ENCODE measurements at regions not wholly inside any gene's neighbourhood (a gene's known extent, or its start where the extent isn't known, plus 50 kb on each side); places are given as distances from the start of the nearest gene placed in this dataset.

DNA sequence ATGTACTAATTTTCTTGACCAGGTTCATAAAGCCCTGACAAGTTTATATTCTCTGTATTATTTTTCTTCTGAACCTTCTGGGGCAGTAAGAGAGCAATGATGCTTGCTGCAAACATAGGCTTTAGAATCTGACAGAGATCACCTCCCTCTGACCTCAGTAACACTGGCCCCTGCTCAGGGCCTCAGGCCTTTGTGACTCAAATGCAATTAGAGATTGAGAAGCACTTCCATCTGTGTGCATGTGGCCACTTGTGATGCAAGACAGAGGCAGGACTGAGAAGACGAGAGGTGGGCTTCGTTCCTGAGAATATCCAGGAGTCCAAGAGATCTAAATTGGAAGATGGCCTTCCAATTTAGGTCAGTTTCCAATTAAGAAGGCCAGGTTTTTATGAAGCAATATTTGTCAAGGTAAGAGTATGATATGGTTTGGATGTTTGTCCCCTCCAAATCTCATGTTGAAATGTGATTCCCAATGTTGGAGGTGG lies 82.8 kb upstream of the VEGFC start:
- Histone ChIP-seq H3K4me1 (ENCODE audit: control insufficient read depth, insufficient read depth, low read length, unreplicated experiment) (no peaks in the 10 kb centered on the region), H3K79me2 (ENCODE audit: control insufficient read depth, insufficient read depth, low read length, unreplicated experiment) (no peaks in the 10 kb centered on the region), H3K27me3 (ENCODE audit: insufficient read depth, low read length) (no peaks in the 10 kb centered on the region), H3K27ac (ENCODE audit: low read depth, low read length) (no peak overlapping the region), H3K36me3 (ENCODE audit: insufficient read depth, low read length) (no peaks in the 10 kb centered on the region), H2AFZ (ENCODE audit: low read length, unreplicated experiment) (no peak overlapping the region), H3K4me3 (ENCODE audit: low read depth, low read length) (no peak overlapping the region)

DNA sequence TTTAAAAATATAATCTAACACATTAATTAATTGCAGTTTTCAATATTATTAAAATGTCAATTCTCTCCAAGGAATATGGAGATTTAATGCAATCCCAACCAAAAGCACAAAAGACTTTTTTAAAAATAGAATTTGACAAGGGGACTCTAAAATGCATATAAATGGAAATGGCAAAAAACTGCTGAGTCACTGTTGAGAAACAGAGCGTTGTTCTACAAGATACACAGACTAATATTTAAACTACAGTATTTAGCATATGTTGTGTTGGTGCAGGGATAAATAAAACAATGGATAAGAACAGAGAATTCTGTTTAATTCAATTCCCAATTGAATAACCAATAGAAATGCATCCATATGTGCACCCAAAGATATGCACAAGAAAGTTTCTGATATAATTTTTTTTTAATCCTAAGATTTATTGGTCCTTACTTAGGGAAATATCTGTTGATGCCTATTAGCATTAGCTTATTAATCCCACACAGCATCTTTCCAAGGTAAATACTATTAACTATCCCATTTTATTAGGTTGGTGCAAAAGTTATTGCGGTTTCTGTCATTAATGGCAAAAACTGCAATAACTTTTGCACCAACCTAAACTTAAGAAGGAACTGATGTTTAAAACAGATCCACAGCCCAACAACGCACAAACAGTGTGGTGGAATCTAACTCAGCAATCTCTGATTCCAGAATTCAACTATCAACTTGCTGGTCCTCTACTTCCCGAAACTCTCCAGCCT lies 86.8 kb upstream of the VEGFC start:
- Histone ChIP-seq H3K4me3 (ENCODE audit: low read depth, low read length) (no peak overlapping the region), H3K4me1 (ENCODE audit: control insufficient read depth, insufficient read depth, low read length, unreplicated experiment) (peaks cover 29% of the 10 kb centered on the region), H2AFZ (ENCODE audit: low read length, unreplicated experiment) (no peak overlapping the region), H3K36me3 (ENCODE audit: insufficient read depth, low read length) (no peaks in the 10 kb centered on the region), H3K27me3 (ENCODE audit: insufficient read depth, low read length) (no peaks in the 10 kb centered on the region), H3K79me2 (ENCODE audit: control insufficient read depth, insufficient read depth, low read length, unreplicated experiment) (no peaks in the 10 kb centered on the region), H3K27ac (ENCODE audit: low read depth, low read length) (no peak overlapping the region)

DNA sequence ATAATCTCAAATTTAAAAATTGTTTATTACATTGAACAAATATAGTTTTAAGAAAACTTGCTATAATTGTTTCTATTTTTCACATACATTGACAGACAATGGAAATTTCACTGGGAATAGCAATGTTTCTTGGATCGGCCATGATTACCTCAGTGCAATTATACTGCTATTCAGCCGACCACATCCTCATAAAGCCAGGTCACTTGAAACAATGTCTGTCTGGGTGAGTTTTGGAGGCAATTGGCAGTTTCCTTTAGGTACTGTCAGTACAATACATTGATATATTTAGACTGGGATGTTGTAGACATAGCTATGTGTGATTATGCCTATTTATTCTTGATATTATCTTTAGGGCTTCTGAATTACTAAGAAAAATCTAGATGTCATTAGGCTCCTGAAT lies 89.5 kb upstream of the VEGFC start:
- no peaks in the 10 kb centered on the region for H3K36me3 ChIP-seq (ENCODE audit: insufficient read depth, low read length)
- no peak overlapping the region for H3K4me3 ChIP-seq (ENCODE audit: low read depth, low read length)
- peak overlapping the region; percentile 51 for H2AFZ ChIP-seq (ENCODE audit: low read length, unreplicated experiment)
- H3K4me1 ChIP-seq (ENCODE audit: control insufficient read depth, insufficient read depth, low read length, unreplicated experiment) = peaks cover 46% of the 10 kb centered on the region
- H3K79me2 ChIP-seq (ENCODE audit: control insufficient read depth, insufficient read depth, low read length, unreplicated experiment) = no peaks in the 10 kb centered on the region
- H3K27me3 ChIP-seq (ENCODE audit: insufficient read depth, low read length) = no peaks in the 10 kb centered on the region
- H3K27ac ChIP-seq (ENCODE audit: low read depth, low read length) = peak overlapping the region; percentile 87

DNA sequence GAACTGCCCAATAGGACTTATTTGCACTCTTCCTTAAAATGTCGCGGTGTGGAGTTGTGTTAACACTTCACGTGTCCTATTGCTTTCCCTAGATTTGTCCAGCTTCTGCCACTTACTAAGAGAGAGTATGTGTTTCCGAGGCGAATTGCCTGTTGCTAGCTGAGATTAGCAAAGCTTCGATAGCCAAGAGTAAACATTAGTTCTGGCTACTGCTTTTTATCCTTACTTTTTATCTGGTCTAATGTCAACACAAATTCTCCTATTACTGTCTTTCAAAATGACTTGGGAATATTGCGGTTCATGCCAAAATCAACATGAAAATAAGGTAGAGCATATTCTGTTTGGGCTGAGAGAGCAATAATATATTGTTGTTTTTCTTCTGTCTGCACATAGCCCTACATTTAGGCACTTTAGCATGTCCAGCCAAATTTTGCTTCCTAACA lies 90.4 kb upstream of the VEGFC start:
- Histone ChIP-seq H3K4me1 (ENCODE audit: control insufficient read depth, insufficient read depth, low read length, unreplicated experiment) (peaks cover 46% of the 10 kb centered on the region), H3K36me3 (ENCODE audit: insufficient read depth, low read length) (no peaks in the 10 kb centered on the region), H3K27ac (ENCODE audit: low read depth, low read length) (peak overlapping the region; percentile 87), H3K4me3 (ENCODE audit: low read depth, low read length) (peak overlapping the region; percentile 51), H3K79me2 (ENCODE audit: control insufficient read depth, insufficient read depth, low read length, unreplicated experiment) (no peaks in the 10 kb centered on the region), H2AFZ (ENCODE audit: low read length, unreplicated experiment) (peak overlapping the region; percentile 51), H3K27me3 (ENCODE audit: insufficient read depth, low read length) (no peaks in the 10 kb centered on the region)

DNA sequence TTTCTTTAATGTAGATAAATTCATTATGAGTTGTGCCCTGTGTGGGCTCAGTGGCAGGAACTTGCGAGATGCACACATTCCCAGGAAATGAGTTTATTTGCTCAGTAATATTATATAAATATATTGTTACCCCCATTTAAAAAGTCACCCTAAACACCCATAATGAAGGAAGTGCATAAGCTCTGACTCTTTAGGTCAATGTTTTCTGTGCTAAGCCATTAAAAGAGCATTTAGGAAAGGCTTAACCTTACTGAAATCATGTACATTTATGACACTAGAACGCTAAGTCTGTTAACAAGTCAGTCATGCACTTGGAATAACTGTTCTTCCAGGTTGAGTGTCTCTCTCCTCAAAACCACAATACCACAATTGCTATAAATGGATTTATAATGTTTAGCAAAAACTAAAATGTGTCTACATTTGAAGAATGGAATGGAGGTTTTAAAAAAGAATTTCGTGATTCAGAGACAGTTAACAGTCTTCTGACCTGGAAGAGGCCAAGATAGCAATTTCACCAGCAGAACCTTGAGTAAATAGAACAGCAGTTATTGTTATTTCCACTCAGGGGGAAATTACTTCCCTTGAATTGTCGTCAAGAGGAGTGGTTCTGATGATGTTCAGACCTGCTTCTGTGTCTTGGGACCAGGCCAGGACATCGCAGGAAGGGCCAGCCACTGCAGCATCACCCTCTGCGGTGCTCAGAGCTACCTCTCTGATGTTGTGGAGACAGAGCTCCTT lies 91.1 kb upstream of the VEGFC start:
- peak overlapping the region; percentile 87 for H3K27ac ChIP-seq (ENCODE audit: low read depth, low read length)
- H3K27me3 ChIP-seq (ENCODE audit: insufficient read depth, low read length) = no peaks in the 10 kb centered on the region
- no peaks in the 10 kb centered on the region for H3K79me2 ChIP-seq (ENCODE audit: control insufficient read depth, insufficient read depth, low read length, unreplicated experiment)
- H2AFZ ChIP-seq (ENCODE audit: low read length, unreplicated experiment) = peak overlapping the region; percentile 51
- H3K4me3 ChIP-seq (ENCODE audit: low read depth, low read length) = peak overlapping the region; percentile 51
- H3K36me3 ChIP-seq (ENCODE audit: insufficient read depth, low read length) = no peaks in the 10 kb centered on the region
- H3K4me1 ChIP-seq (ENCODE audit: control insufficient read depth, insufficient read depth, low read length, unreplicated experiment) = peaks cover 46% of the 10 kb centered on the region

DNA sequence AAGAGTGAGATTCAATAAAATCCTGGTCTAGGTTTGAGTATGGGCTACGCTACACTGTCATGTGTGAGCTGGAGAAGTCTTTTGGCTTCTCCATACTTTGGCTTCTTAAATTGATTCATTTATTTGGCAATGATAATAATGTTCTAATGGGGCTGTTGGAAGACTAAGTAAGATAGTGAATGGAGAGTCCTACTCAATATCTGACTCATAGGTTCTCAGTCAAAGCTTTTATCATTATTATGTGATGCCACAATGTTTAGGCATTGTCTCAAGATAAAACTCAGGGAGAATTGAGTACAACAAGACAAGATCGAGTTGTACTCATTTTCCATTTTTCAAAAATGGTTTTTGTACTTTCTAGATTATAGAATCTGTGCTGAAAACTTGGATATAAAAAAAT lies 92.5 kb upstream of the VEGFC start:
- no peak overlapping the region for H3K4me3 ChIP-seq (ENCODE audit: low read depth, low read length)

DNA sequence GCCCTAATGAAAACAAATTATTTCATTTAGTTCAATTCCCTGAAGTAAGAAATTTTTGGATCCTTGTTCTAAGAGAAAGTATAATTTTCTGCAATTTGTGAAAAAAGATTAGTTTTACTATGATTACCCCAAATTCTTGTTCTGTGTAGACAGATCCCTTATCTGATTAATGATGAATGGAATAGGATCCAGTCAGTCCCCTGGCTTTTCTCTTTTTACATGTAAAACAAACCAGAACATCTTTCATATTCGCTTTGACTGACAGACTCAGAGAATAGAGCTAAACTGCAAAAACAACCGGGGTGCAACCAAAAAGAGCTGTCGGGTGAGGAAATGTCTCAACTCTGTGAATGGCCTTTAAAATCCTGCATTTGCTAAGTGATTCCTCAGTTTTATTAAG lies 93.4 kb upstream of the VEGFC start:
- H3K4me1 ChIP-seq (ENCODE audit: control insufficient read depth, insufficient read depth, low read length, unreplicated experiment) = peaks cover 46% of the 10 kb centered on the region
- H3K27me3 ChIP-seq (ENCODE audit: insufficient read depth, low read length) = no peaks in the 10 kb centered on the region
- H3K4me3 ChIP-seq (ENCODE audit: low read depth, low read length) = no peak overlapping the region
- peak overlapping the region; percentile 87 for H3K27ac ChIP-seq (ENCODE audit: low read depth, low read length)
- no peaks in the 10 kb centered on the region for H3K79me2 ChIP-seq (ENCODE audit: control insufficient read depth, insufficient read depth, low read length, unreplicated experiment)
- peak overlapping the region; percentile 20 for H2AFZ ChIP-seq (ENCODE audit: low read length, unreplicated experiment)
- no peaks in the 10 kb centered on the region for H3K36me3 ChIP-seq (ENCODE audit: insufficient read depth, low read length)

More for the DNA sequence above, 92.5 kb upstream of the VEGFC start:
- peaks cover 46% of the 10 kb centered on the region for H3K4me1 ChIP-seq (ENCODE audit: control insufficient read depth, insufficient read depth, low read length, unreplicated experiment)
- H3K27ac ChIP-seq (ENCODE audit: low read depth, low read length) = peak overlapping the region; percentile 87
- H2AFZ ChIP-seq (ENCODE audit: low read length, unreplicated experiment) = peak overlapping the region; percentile 20
- no peaks in the 10 kb centered on the region for H3K27me3 ChIP-seq (ENCODE audit: insufficient read depth, low read length)
- no peaks in the 10 kb centered on the region for H3K36me3 ChIP-seq (ENCODE audit: insufficient read depth, low read length)
- H3K79me2 ChIP-seq (ENCODE audit: control insufficient read depth, insufficient read depth, low read length, unreplicated experiment) = no peaks in the 10 kb centered on the region

DNA sequence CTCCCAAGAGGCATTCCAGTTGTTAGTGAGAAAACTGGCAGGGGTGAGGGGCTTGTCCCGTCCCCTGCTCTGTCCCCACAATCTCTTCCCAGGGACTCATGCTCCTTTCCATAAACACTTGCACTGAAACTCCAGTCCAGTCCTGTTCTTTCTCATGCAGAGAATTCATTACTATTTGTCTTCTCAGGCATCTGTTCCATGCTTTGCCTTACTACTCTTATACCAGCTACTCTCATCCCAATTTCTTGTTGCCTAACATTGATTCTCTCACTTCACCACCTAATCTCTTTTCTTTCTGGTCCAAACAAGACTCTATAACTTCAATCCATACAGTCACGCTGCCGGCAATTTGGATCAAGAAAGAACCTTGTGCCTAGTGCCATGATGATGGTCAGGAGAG lies 97.1 kb upstream of the VEGFC start:
- no peak overlapping the region for H3K4me3 ChIP-seq (ENCODE audit: low read depth, low read length)
- no peak overlapping the region for H3K27ac ChIP-seq (ENCODE audit: low read depth, low read length)
- H3K36me3 ChIP-seq (ENCODE audit: insufficient read depth, low read length) = no peaks in the 10 kb centered on the region
- H3K4me1 ChIP-seq (ENCODE audit: control insufficient read depth, insufficient read depth, low read length, unreplicated experiment) = peaks cover 15% of the 10 kb centered on the region
- no peaks in the 10 kb centered on the region for H3K79me2 ChIP-seq (ENCODE audit: control insufficient read depth, insufficient read depth, low read length, unreplicated experiment)
- no peak overlapping the region for H2AFZ ChIP-seq (ENCODE audit: low read length, unreplicated experiment)
- H3K27me3 ChIP-seq (ENCODE audit: insufficient read depth, low read length) = no peaks in the 10 kb centered on the region

DNA sequence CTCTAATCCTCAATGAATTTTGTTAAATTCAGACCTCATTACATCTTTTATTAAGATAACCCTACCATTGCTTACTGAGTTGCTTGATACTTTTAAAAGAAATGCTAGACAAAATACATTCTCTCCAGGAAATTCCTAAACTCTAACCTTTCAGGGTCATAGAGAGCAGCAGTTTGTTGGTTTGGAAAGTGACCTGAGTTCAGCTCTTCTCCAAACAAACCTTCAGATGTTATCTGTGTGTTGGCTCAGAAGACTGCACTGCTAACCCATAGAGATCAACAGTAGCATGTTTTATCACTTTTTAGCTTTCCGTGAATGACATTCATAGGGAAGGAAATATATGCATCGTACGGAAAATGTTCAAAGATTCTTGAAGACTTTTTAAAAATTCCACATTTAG lies 101.8 kb upstream of the VEGFC start:
- H2AFZ ChIP-seq (ENCODE audit: low read length, unreplicated experiment) = peak overlapping the region; percentile 44
- no peaks in the 10 kb centered on the region for H3K4me1 ChIP-seq (ENCODE audit: control insufficient read depth, insufficient read depth, low read length, unreplicated experiment)
- no peaks in the 10 kb centered on the region for H3K36me3 ChIP-seq (ENCODE audit: insufficient read depth, low read length)
- H3K4me3 ChIP-seq (ENCODE audit: low read depth, low read length) = no peak overlapping the region
- no peaks in the 10 kb centered on the region for H3K27me3 ChIP-seq (ENCODE audit: insufficient read depth, low read length)
- no peak overlapping the region for H3K27ac ChIP-seq (ENCODE audit: low read depth, low read length)
- H3K79me2 ChIP-seq (ENCODE audit: control insufficient read depth, insufficient read depth, low read length, unreplicated experiment) = no peaks in the 10 kb centered on the region

DNA sequence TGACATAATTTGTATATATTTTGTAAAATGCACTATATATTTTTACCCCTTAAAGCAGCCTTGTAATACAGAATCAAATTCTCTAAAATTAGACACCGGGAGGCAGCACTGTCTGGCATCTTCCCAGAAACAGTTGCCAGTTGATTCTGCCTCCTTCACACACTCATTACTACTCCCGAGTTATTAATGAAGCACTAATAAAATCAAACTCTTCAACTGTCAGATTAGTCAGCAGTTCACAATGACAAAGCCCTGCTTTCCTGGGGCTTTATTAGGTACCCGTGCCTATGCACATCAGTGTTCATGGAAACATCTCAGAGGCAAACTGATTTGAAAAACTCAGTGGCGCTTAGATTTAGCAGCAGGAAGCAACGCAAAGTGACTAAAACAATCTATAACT lies 103.5 kb upstream of the VEGFC start:
- no peaks in the 10 kb centered on the region for H3K4me1 ChIP-seq (ENCODE audit: control insufficient read depth, insufficient read depth, low read length, unreplicated experiment)
- no peak overlapping the region for H2AFZ ChIP-seq (ENCODE audit: low read length, unreplicated experiment)
- H3K27ac ChIP-seq (ENCODE audit: low read depth, low read length) = no peak overlapping the region
- no peaks in the 10 kb centered on the region for H3K27me3 ChIP-seq (ENCODE audit: insufficient read depth, low read length)
- no peak overlapping the region for H3K4me3 ChIP-seq (ENCODE audit: low read depth, low read length)
- H3K36me3 ChIP-seq (ENCODE audit: insufficient read depth, low read length) = no peaks in the 10 kb centered on the region
- H3K79me2 ChIP-seq (ENCODE audit: control insufficient read depth, insufficient read depth, low read length, unreplicated experiment) = no peaks in the 10 kb centered on the region

DNA sequence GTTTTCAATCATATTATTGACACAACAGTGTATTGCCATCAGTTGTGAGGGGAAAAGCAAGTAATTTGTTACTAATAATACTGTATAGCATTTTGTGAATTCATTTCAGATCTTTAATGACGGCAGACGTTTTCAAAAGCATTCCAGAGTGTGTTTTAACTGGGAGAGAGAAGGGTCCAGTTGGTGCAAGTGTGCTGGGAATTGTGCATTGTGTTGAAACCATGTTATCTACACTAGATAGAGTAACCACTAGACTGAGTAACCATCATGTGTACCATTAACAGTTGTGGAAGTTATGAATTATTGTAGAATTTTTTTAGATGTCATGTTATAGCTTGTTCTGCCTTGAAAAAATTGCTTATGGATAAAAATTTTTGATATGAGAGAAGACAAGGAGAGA lies 104.5 kb upstream of the VEGFC start:
- Histone ChIP-seq H3K36me3 (ENCODE audit: insufficient read depth, low read length) (no peaks in the 10 kb centered on the region), H3K4me3 (ENCODE audit: low read depth, low read length) (no peak overlapping the region), H3K27ac (ENCODE audit: low read depth, low read length) (no peak overlapping the region), H3K27me3 (ENCODE audit: insufficient read depth, low read length) (no peaks in the 10 kb centered on the region), H3K4me1 (ENCODE audit: control insufficient read depth, insufficient read depth, low read length, unreplicated experiment) (no peaks in the 10 kb centered on the region), H3K79me2 (ENCODE audit: control insufficient read depth, insufficient read depth, low read length, unreplicated experiment) (no peaks in the 10 kb centered on the region), H2AFZ (ENCODE audit: low read length, unreplicated experiment) (no peak overlapping the region)

All from ACC112 (cell line).